ENCODE measurements at regions not wholly inside any gene's neighbourhood (a gene's known extent, or its start where the extent isn't known, plus 50 kb on each side); places are given as distances from the start of the nearest gene placed in this dataset.

DNA sequence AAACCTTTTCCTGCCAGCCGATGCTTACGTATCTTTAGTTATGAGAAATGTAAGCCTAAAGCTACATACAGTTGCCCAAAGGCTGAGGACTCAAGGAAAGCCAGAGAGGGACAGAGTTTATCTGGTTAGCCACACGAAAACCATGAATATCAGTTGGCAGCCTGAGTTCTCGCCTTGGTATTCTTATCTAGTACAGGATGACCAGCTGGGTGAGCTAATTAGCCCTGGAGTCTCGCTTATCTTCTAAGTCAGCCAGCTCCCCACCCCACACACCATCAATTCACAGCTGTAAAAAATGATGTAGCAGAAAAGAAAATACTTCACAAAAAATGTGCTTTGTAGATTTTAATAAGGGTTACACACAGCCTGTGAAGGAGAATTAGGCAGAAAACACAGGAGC, 617.5 kb upstream of the SOX11 start:
- no peak for TF ChIP-seq CTCF (IDR thresholded peaks at IDR 0.05)
- no peak for TF ChIP-seq POLR2A (IDR thresholded peaks at IDR 0.05)
